ENCODE measurements at regions not wholly inside any gene's neighbourhood (a gene's known extent, or its start where the extent isn't known, plus 50 kb on each side); places are given as distances from the start of the nearest gene placed in this dataset.

DNA sequence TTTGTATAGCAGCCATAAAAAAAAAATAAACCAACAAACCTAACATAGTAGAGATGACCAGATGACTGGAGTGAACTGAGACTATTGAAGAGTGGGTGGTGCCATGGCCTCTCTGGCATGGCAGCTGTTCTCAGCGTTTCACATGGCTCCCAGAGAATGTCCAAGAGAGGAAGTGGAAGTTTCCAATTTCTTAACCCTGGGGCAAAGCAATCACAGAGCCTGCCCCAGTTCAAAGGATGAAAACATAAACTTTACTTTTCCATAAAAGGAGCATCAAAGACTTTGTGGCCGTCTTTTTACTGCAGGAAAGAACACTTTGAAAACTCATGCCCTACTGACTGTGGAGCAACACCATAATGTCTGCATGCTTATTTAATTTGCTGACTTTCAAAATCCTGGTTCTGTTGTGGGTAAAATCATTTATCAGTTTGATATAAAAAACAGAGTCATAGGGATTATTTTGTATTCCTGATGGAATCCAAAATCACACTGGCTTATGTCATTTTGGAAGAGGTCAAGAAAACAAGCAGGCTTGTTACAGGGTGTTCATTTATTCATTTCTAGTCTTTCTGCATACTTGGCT lies 165.4 kb downstream of the SLC35B3 start:
- TF ChIP-seq, protein P1, sequence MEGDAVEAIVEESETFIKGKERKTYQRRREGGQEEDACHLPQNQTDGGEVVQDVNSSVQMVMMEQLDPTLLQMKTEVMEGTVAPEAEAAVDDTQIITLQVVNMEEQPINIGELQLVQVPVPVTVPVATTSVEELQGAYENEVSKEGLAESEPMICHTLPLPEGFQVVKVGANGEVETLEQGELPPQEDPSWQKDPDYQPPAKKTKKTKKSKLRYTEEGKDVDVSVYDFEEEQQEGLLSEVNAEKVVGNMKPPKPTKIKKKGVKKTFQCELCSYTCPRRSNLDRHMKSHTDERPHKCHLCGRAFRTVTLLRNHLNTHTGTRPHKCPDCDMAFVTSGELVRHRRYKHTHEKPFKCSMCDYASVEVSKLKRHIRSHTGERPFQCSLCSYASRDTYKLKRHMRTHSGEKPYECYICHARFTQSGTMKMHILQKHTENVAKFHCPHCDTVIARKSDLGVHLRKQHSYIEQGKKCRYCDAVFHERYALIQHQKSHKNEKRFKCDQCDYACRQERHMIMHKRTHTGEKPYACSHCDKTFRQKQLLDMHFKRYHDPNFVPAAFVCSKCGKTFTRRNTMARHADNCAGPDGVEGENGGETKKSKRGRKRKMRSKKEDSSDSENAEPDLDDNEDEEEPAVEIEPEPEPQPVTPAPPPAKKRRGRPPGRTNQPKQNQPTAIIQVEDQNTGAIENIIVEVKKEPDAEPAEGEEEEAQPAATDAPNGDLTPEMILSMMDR (conservative IDR thresholded peaks at IDR 0.05) = no peak
- TF ChIP-seq ZFX (IDR thresholded peaks at IDR 0.05) = no peak
